ENCODE measurements at regions not wholly inside any gene's neighbourhood (a gene's known extent, or its start where the extent isn't known, plus 50 kb on each side); places are given as distances from the start of the nearest gene placed in this dataset.

DNA sequence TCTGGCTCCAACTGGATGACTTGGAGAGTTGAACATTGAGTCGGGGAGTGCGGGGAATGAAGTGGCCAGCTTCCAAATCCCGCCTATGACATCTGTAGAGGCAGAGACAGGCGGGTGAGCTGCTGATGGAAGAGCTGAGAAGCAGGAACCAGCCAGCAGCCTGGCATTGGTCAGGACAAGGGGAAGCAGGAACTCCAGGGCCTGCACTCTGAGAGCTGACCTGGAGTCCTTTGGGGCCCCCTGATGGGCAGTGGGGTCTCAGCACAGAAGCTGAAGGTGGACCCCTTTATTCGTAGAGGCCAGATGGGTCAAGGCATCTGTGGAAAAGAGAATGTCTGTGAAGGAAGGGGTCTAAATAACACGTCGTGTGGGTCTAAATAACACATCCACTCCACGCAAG lies 57.0 kb downstream of the SEC61G start:
- no peaks in the 10 kb centered on the region for H3K36me3 Mint-ChIP-seq (ENCODE audit: low read depth)
- POLR2A ChIA-PET = no interaction called here
- ATAC-seq (no peak), DNase-seq (no peak)
- peaks cover 2% of the 10 kb centered on the region for H3K27me3 Mint-ChIP-seq
- CTCF ChIA-PET = no interaction called here
- intact Hi-C loops (cut with DNase I, micrococcal nuclease) = no loop called here
- peaks cover under 1% of the 10 kb centered on the region for H3K9me3 Mint-ChIP-seq (ENCODE audit: low read depth)
- H3K4me3 Mint-ChIP-seq = no peak overlapping the region
- H3K27ac Mint-ChIP-seq = no peak overlapping the region
- H3K4me1 Mint-ChIP-seq = no peaks in the 10 kb centered on the region

DNA sequence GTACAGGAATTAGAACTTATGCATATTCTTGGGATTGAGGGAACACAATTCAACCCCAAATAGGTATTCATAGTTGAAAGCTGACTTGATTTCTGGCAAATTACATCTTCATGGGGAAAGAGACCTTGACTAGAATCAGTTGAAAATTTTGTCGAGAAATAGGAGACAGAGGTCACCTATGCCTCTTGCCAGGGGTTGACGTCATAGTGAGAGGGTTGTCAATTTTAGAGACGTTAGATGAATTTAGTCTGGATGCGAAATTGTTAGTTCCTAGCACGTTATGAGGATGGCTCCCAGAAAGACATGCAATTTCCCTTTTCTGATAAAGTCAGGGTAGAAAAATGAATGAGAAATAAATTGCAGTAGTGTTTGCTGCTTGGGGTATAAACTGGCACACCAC lies 59.3 kb downstream of the SEC61G start:
- Mint-ChIP-seq H3K27me3 (no peaks in the 10 kb centered on the region), H3K27ac (no peak overlapping the region), H3K4me3 (no peak overlapping the region), H3K36me3 (ENCODE audit: low read depth) (no peaks in the 10 kb centered on the region), H3K4me1 (no peaks in the 10 kb centered on the region), H3K9me3 (ENCODE audit: low read depth) (no peaks in the 10 kb centered on the region)
- ChIA-PET POLR2A (no interaction called here), CTCF (no interaction called here)
- DNase-seq (no peak), ATAC-seq (no peak)
- intact Hi-C loops (cut with DNase I, micrococcal nuclease) = no loop called here

DNA sequence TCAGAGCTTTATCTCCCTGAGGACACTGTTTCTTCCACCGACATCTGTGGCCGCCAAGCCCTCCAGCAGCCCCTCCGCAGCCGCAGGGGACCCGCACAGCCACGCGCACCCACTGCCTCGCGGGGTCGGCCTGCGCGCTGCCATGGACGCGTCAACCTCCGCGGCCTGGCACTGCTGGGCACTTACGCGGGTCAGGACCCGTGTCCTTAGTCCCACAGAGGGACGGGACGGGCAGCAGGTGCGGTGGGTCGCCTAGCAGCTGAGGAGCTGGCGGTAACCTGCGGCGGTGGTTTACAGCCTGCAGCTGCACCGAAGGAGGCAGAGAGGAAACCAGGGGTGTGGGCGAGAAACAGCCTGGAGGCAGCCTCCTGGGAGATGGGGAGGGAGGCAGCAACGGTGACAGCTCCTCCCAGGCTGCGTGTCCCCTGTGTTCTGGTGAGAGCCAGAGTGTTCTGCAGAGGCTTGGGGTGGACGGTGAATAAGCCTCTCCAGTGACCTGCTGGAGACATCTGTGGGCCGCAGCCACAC lies 61.3 kb downstream of the SEC61G start:
- intact Hi-C loops (cut with DNase I, micrococcal nuclease) = no loop called here
- POLR2A ChIA-PET = no interaction called here
- no peaks in the 10 kb centered on the region for H3K27me3 Mint-ChIP-seq
- no peak overlapping the region for H3K4me3 Mint-ChIP-seq
- no peak overlapping the region for H3K27ac Mint-ChIP-seq
- ATAC-seq (no peak), DNase-seq (no peak)
- H3K36me3 Mint-ChIP-seq (ENCODE audit: low read depth) = no peaks in the 10 kb centered on the region
- CTCF ChIA-PET = no interaction called here
- H3K4me1 Mint-ChIP-seq = no peaks in the 10 kb centered on the region
- H3K9me3 Mint-ChIP-seq (ENCODE audit: low read depth) = no peaks in the 10 kb centered on the region

DNA sequence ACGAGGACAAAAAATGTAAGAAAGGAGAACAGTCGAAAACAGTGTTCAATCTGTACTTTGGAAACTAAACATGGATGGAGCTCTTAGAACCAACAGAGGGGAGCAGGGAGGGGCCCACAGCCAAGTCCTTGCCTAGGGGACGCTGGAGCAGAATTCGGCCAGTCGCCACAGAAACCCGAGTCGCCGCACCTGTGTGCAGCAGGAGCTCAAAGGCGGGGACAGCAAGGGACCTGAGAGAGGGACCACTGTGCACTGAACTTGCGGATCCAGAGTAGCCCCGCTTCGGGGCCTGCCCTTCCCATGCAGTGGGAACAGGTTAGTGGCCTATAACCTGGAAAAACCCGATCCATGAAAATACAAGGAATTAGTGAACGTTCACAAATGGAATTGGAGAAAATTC lies 68.1 kb downstream of the SEC61G start:
- no peak overlapping the region for H3K4me3 Mint-ChIP-seq
- DNase-seq (no peak), ATAC-seq (no peak)
- H3K4me1 Mint-ChIP-seq = no peaks in the 10 kb centered on the region
- no peaks in the 10 kb centered on the region for H3K27me3 Mint-ChIP-seq
- H3K9me3 Mint-ChIP-seq (ENCODE audit: low read depth) = no peaks in the 10 kb centered on the region
- no peak overlapping the region for H3K27ac Mint-ChIP-seq
- intact Hi-C loops (cut with DNase I, micrococcal nuclease) = no loop called here
- POLR2A ChIA-PET = no interaction called here
- no peaks in the 10 kb centered on the region for H3K36me3 Mint-ChIP-seq (ENCODE audit: low read depth)
- CTCF ChIA-PET = no interaction called here

DNA sequence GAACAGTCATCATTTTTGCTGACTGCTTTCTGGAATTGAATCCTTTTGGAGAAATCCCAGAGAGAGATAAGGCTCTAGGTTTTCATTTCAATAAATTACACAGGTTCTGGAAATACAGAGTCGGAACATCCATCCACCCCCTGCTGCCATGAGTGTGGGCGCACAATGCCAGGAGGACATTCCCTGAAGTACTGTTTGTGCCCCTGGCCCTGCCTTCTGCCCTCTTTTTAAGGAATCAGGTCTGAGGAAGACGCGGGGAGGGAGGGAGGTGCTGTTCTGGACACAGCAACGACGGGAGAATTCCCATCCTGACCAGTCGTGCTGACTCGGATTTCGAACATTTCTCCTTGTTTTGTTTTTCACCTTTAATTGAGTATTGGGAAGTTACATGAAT lies 69.0 kb downstream of the SEC61G start:
- DNase-seq = no peak
- POLR2A ChIA-PET = no interaction called here
- no peak for ATAC-seq
- Mint-ChIP-seq H3K4me3 (no peak overlapping the region), H3K36me3 (ENCODE audit: low read depth) (no peaks in the 10 kb centered on the region), H3K9me3 (ENCODE audit: low read depth) (no peaks in the 10 kb centered on the region), H3K27ac (no peak overlapping the region), H3K4me1 (no peaks in the 10 kb centered on the region), H3K27me3 (no peaks in the 10 kb centered on the region)
- CTCF ChIA-PET = no interaction called here
- intact Hi-C loops (cut with DNase I, micrococcal nuclease) = no loop called here

DNA sequence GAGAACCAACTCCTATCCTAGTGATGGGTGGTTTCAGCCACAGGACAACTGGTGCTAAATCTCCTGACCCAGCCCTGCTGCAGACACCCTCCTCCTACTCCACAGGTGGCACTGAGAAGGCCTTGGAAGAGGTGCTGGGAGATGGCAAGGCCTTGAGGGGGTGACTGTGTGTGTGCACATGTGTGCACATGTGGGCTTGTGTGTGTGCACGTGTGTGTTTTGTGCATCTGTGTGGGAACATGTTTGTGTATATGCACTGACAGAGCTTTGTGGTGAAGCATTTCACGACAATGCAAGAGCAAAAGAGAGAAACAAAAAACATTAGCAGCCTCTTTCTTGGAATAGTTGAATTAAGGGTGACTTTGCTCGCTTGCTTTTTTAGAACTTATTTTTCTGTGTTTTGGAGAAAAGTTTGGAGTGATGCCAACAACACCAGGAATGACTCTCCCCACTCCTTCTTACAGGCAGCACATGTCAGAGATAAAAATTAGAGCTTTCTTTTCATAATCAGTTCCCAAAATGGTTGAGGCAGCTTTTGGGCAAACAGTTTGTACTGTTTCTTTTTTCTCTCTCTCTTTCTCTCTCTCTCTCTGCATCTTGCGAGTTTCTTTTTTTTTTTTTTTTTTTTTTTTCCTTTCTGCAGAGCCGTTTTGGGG lies 69.5 kb downstream of the SEC61G start:
- intact Hi-C loops (cut with DNase I, micrococcal nuclease) = no loop called here
- Mint-ChIP-seq H3K36me3 (ENCODE audit: low read depth) (no peaks in the 10 kb centered on the region), H3K27ac (no peak overlapping the region), H3K4me3 (no peak overlapping the region), H3K9me3 (ENCODE audit: low read depth) (peaks cover 4% of the 10 kb centered on the region), H3K27me3 (no peaks in the 10 kb centered on the region), H3K4me1 (no peaks in the 10 kb centered on the region)
- POLR2A ChIA-PET = no interaction called here
- no peak for ATAC-seq
- no peak for DNase-seq
- CTCF ChIA-PET = no interaction called here

DNA sequence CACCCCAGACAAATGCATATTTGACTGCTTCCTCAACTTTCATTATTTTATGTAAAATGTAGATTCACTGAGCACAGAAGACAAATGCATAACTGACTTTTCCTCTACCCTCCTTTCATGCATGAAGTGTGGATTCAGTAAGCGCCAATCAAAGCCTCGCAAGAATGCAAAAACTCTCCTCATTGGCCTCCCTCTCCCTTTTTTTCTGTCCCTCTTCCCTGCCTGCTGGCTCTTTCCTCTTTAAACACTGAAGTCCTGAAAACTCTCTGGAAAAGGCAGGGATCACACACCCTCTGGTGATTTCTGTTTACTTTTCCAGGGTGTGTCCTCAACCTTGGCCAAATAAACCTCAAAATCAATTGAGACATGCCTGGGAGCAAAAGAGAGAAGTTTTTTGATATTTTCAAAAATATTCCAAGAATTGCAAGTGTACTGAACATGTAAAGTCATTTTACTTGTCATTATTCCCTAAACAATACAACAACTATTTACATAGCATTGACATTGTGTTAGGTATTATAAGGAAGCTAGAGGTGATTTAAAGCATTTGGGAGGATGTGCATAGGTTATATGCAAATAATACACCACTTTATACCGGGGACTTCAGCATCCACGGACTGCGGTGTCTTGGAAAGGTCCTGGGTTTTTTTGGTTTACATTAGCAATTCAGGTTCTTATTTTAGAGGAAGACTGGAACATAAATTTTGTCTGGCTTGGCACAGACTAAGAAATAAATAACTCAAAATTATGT lies 71.4 kb downstream of the SEC61G start:
- Mint-ChIP-seq H3K4me1 (no peaks in the 10 kb centered on the region), H3K27me3 (no peaks in the 10 kb centered on the region), H3K27ac (no peak overlapping the region), H3K36me3 (ENCODE audit: low read depth) (no peaks in the 10 kb centered on the region), H3K9me3 (ENCODE audit: low read depth) (peaks cover 6% of the 10 kb centered on the region), H3K4me3 (no peak overlapping the region)
- ChIA-PET POLR2A (no interaction called here), CTCF (no interaction called here)
- no peak for DNase-seq
- intact Hi-C loops (cut with DNase I, micrococcal nuclease) = no loop called here
- ATAC-seq = no peak

DNA sequence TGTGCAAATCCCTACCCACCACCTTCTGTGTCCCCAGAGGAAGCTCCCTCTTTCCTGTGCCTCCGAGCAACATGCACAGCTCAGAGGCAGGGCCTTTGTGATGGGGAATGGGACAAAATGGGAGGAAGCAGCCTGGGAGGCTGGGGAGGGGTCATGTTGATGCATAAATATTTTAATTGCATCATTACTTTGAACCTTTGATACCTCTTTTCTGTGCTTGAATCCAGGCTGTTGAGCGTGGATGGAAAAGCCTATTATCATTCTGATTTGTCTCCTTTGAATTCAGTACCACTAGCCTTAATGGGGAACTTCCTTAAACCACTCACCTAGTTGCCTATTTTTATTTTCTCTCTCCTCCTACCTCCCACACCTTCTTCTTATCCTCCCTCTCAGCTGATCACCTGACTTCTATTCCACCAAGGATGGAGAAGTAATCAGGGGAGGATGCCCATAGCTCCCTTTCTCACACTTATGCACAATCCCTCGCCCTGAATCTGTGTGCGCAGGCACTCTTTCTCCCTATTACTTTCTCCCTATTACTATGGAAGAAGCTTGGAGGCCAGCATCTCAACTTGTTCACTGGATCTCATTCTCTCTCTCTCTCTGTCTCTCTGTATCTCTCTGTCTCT lies 78.5 kb downstream of the SEC61G start:
- CTCF ChIA-PET = no interaction called here
- DNase-seq (no peak), ATAC-seq (no peak)
- H3K9me3 Mint-ChIP-seq (ENCODE audit: low read depth) = peaks cover 6% of the 10 kb centered on the region
- intact Hi-C loops (cut with DNase I, micrococcal nuclease) = no loop called here
- no peak overlapping the region for H3K27ac Mint-ChIP-seq
- H3K4me1 Mint-ChIP-seq = no peaks in the 10 kb centered on the region
- H3K27me3 Mint-ChIP-seq = peaks cover 2% of the 10 kb centered on the region
- H3K36me3 Mint-ChIP-seq (ENCODE audit: low read depth) = no peaks in the 10 kb centered on the region
- no peak overlapping the region for H3K4me3 Mint-ChIP-seq
- POLR2A ChIA-PET = no interaction called here

DNA sequence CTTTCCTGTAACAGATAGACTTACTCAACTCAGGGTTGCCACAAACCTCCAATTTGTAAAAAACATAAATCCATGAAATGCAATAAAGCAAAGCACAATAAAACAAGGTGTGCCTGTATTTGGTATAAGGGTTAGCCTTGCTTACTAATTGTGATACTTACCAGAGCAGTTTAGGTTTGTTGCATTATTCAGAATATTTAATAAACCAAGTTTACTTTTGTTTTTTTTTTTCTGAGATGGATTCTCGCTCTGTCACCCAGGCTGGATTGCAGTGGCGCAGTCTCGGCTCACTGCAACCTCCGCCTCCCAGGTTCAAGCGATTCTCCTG lies 79.6 kb downstream of the SEC61G start:
- intact Hi-C loops (cut with DNase I, micrococcal nuclease) = no loop called here
- H3K4me1 Mint-ChIP-seq = no peaks in the 10 kb centered on the region
- H3K27me3 Mint-ChIP-seq = peaks cover 2% of the 10 kb centered on the region
- POLR2A ChIA-PET = no interaction called here
- DNase-seq (no peak), ATAC-seq (no peak)
- H3K36me3 Mint-ChIP-seq (ENCODE audit: low read depth) = no peaks in the 10 kb centered on the region
- H3K27ac Mint-ChIP-seq = no peak overlapping the region
- H3K4me3 Mint-ChIP-seq = no peak overlapping the region
- H3K9me3 Mint-ChIP-seq (ENCODE audit: low read depth) = peaks cover 2% of the 10 kb centered on the region
- CTCF ChIA-PET = no interaction called here

DNA sequence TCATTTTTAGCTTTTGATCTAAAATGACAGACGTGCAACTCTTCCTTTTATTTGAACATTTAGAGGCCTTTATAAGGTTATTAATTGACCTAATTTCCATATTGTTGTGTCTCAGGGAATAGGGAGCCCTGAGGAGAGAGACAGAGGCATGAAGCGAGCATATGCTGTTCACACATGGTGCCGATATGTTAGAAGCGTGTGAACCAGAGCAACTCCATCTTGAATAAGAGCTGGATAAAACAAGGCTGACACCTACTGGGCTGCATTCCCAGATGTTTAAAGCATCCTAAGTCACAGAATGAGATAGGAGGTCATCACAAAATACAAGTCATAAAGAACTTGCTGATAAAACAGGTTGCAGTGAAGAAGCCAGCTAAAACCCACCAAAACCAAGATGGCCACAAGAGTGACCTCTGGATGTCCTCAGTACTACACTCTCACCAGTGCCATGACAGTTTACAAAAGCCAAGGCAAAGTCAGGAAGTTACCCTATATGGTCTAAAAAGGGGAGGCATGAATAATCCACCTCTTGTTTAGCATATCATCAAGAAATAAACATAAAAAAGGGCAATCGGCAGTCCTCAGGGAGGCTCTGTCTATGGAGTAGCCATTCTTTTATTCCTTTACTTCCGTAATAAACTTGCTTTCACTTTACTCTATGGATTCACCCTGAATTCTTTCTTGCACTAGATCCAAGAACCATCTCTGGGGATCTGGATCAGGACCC lies 80.1 kb downstream of the SEC61G start:
- peaks cover 4% of the 10 kb centered on the region for H3K27me3 Mint-ChIP-seq
- H3K4me3 Mint-ChIP-seq = no peak overlapping the region
- intact Hi-C loops (cut with DNase I, micrococcal nuclease) = no loop called here
- POLR2A ChIA-PET = no interaction called here
- CTCF ChIA-PET = interaction anchor here (0.6 kb wide), 1 partner anchor 563 kb away, joined by 4 read pairs; no protein-coding TSS in a partner anchor
- ATAC-seq (no peak), DNase-seq (no peak)
- H3K36me3 Mint-ChIP-seq (ENCODE audit: low read depth) = no peaks in the 10 kb centered on the region
- H3K27ac Mint-ChIP-seq = no peak overlapping the region
- no peaks in the 10 kb centered on the region for H3K4me1 Mint-ChIP-seq
- H3K9me3 Mint-ChIP-seq (ENCODE audit: low read depth) = peaks cover 2% of the 10 kb centered on the region

DNA sequence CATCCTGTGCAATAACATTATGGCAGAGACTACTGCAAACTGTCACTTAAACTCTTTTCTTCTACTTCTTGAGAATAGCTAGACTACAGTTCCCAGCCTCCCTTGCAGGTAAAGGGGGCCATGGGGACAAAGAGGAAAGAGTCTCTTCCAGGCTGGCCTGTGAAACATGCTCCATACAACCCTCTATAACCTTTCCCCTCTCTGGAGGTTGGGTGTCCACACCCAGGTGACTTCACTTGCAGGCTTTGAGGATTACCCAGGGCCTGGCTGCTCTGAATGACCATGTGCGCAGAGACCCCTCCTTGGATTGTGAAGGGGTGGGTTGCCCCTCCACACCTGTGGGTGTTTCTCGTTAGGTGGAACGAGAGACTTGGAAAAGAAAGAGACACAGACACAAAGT lies 84.1 kb downstream of the SEC61G start:
- Mint-ChIP-seq H3K27ac (no peak overlapping the region), H3K36me3 (ENCODE audit: low read depth) (no peaks in the 10 kb centered on the region), H3K9me3 (ENCODE audit: low read depth) (no peaks in the 10 kb centered on the region), H3K4me1 (no peaks in the 10 kb centered on the region), H3K27me3 (peaks cover 2% of the 10 kb centered on the region), H3K4me3 (no peak overlapping the region)
- no peak for DNase-seq
- ATAC-seq = no peak
- ChIA-PET POLR2A (no interaction called here), CTCF (interaction anchor here (0.6 kb wide), 1 partner anchor 11 kb away, joined by 3 read pairs; no protein-coding TSS in a partner anchor)
- intact Hi-C loops (cut with DNase I, micrococcal nuclease) = no loop called here

DNA sequence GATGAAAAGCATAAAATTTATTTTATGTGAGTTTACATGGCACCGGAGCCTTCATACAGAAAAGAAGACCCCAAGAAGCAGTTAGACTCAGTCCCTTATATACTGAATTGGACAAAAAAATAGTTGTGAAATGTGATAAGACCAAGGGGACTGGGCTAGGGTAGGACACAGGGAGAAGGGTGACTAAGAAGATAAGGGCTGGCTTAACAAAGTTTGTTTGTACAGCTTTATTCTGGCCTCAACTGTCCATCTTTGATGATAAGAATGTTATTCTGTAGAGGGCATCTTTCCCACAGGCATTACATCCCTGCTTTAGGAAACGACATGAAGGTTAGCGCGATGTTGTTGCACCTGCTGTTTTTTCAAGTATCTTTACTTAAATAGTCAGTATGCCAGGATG lies 86.5 kb downstream of the SEC61G start:
- ChIA-PET POLR2A (no interaction called here), CTCF (no interaction called here)
- intact Hi-C loops (cut with DNase I, micrococcal nuclease) = no loop called here
- H3K9me3 Mint-ChIP-seq (ENCODE audit: low read depth) = no peaks in the 10 kb centered on the region
- H3K27ac Mint-ChIP-seq = no peak overlapping the region
- no peaks in the 10 kb centered on the region for H3K4me1 Mint-ChIP-seq
- H3K36me3 Mint-ChIP-seq (ENCODE audit: low read depth) = no peaks in the 10 kb centered on the region
- DNase-seq (no peak), ATAC-seq (no peak)
- H3K27me3 Mint-ChIP-seq = peaks cover 2% of the 10 kb centered on the region
- no peak overlapping the region for H3K4me3 Mint-ChIP-seq
